NOMO-1 treated with dmso at 0.1 percent for 144 hours (cell line): ENCODE measurements at regions not wholly inside any gene's neighbourhood (a gene's known extent, or its start where the extent isn't known, plus 50 kb on each side); places are given as distances from the start of the nearest gene placed in this dataset.
"Not testable (repeated sequence)": the region's sequence is repeated elsewhere in the genome, so short reads cannot be mapped to it uniquely, and the experiment has no call there.

Experiments
- DNase-seq: peaks from one replicate; lab custom pipeline; 2025; ENCODE audit not compliant: unreplicated experiment; lab: John Stamatoyannopoulos, UW

GRCh38 chr10:81215498-81215897 is 659.5 kb upstream of the NRG3 start:
- DNase-seq: no peak

DNA sequence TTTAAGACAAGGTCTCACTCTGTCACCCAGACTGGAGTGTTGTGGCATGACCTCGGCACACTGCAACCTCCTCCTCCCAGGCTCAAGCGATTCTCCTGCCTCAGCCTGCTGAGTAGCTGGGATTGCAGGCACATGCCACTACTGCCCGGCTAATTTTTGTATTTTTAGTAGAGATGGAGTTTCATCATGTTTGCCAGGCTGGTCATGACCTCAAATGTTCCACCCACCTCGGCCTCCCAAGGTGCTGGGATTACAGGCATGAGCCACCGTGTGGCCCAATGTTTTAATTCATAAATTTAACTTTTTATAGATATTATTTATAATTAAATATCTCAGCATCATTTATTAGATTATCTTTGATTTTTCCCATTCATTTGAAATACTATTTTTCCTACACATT is 658.0 kb upstream of the NRG3 start:
- DNase-seq: no peak

DNA sequence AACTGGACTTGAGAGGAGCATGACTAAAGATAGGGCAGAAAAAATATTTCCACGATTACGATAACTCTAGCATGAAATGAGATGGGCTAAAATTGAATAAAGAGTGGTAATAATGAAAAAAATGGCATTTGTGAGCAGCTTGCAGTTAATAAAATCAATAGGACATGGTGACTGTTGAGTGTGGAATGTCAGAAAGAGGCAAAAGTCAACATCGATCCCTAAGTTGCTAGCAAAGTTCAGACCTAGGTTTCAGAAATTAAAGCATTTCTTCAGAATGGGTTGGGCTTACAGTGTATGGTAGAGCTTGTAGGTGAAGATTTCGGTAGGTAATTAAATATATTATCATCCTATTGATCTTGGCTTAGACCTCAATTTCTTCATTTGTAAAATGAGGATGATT is 656.7 kb upstream of the NRG3 start:
- no peak for DNase-seq

GRCh38 chr10:81219758-81220157 is 655.2 kb upstream of the NRG3 start:
- DNase-seq: no peak

DNA sequence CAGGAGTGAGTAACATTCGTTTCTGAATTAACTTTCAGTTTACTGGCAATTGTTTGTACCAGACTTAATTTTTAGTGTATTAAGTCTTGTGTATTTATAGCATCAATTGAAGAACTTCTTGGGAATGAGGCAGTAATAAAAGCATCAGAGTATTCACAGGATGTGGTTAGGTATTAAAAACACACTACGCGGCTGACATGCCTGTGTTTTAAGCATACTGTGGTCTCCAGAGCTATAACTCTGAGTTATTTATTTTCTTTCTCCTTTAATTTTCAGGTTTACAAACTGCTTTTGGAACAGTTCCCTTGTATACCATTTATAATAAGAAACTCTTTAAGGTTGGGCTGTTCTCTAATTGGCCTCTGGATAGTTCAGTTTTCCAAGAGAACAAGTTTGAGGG is 626.1 kb upstream of the NRG3 start:
- DNase-seq: no peak

GRCh38 chr10:81251457-81252115 is 623.4 kb upstream of the NRG3 start:
- no peak for DNase-seq

- DNase-seq: not testable (repeated sequence)
Measured at GRCh38 chr10:81264991-81265390, 610.0 kb upstream of the NRG3 start.

DNA sequence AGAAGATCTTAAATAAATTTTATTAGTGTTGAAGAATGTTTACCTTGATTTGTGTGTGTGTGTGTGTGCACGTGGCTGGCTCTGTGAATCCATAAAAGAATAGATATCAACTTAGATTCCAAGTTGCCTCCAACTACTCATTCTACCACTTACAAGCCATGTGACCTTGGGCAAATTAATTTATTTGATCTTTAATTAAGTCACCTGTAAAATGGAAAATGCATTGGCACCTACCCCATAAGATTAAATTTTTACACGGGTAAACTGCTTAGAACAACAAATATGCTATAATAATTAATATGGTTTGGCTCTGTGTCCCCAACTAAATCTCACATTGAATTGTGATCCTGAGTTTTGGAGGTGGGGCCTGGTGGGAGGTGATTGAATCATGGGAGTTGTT is 604.9 kb upstream of the NRG3 start:
- no peak for DNase-seq

DNA sequence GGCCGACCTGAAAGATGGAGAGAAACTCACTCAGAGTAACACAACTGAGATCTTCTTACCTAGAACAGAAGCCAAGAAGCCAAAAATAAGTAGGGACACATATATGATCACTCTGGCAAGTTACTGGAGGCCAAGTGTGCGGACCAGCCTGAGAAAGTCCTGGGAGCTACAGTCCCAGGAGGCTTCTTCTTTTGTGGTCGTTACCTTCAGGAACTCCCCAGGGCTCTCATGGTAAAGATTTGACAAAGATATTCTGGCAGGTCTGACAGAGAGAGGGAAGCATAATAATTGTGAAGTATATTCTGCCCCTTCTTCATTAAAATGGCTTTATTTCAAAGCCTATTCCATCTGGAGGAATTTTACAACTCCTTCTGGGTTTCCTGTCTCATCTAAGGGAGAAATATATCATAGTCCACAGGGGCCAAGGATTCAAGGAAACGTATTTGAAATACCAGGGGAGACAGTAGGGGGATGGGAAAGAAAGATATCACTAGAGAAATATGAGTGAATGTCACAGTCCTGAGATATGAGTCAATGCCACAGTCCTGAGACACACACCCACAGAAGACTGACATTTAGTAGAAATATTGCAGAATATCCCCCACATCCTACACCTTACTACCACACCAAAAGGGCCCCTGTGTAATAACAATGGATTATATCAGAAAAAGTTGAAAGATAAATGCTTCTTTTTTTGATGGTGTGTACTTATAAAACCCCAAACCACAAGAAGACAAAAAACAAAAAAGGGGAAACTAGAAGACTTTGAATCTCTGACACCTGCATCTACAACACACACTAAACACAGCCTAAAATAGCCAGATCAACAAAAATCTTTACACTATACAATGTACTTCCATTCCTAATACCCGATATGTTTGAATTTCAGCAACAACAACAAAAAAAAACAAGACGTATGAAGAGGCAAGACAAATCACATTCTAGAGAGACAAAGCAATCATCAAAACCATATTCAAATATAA is 594.2 kb upstream of the NRG3 start:
- no peak for DNase-seq

- no peak for DNase-seq
Measured at GRCh38 chr10:81288544-81288943, 586.5 kb upstream of the NRG3 start.

DNA sequence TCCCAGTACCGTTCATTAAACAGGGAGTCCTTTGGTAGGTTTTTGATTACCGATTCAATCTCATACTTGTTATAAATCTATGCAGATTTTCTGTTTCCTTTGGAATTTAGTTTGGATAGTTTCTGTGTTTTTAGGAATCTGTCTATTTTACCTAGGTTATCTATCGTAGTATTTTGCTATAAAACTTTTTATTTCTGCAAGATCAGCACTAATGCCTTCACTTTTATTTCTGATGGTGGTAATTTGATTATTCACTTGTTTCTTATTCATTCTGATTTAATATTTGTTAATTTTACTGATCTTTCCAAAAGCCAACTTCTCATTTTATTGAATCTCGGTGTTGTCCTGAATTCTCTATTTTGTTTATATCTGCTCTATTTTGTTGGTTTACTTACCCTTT is 577.7 kb upstream of the NRG3 start:
- no peak for DNase-seq

DNA sequence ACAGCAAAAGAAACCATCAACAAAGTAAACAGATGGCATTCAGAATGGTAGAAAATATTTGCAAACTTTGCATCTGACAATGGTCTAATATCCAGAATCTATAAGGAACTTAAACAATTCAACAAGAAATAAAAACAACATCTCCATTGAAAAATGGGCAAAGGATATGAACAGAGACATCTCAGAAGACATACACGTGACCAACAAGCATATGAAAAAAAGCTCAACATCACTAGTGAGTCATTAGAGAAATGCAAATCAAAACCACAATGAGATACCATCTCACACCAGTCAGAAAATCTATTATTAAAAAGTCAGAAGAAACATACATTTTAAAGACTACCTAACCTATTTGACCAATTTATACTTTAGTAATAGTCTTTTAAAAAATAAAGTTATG is 571.3 kb upstream of the NRG3 start:
- no peak for DNase-seq

- no peak for DNase-seq
Measured at GRCh38 chr10:81306971-81307782, 567.8 kb upstream of the NRG3 start.

- no peak for DNase-seq
Measured at GRCh38 chr10:81309041-81309552, 565.9 kb upstream of the NRG3 start.

- no peak for DNase-seq
Measured at GRCh38 chr10:81314471-81314870, 560.5 kb upstream of the NRG3 start.

GRCh38 chr10:81315026-81315425 is 560.0 kb upstream of the NRG3 start:
- no peak for DNase-seq

DNA sequence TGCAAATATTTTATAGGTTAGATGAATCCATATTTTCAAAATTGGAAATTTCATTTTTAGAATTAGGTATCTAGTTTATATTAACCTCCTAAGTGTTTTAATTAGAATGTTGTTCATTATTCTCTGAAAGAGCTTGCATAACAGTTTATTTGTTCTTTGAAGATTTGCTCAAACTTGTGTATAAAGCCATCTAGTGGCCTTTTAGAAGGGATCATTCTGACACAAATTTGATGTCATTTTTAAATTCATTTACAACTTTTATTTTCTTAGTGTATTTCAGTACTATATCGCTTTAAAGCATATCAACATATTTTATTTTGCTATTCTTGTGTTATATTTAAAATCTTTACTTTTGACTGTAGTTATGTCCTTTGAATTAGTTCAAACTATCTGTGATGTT is 527.0 kb upstream of the NRG3 start:
- DNase-seq: no peak

DNA sequence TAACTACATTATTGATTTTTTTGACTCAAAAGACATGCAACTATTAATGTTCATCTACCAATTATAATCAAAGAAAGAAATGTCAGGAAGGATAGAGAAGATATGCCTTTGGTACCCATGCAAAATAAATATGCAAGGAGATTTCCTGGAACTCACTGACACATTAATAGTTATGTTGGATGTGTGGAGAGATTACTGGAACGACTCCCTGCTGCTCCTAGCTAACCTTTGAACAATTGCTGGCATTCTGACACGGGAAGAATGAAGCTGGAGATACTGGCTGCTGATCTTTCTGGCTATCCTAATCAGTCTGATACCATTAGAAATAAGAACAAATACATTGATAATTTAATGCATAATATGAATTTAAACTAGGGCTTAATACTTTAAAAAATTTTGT is 507.9 kb upstream of the NRG3 start:
- no peak for DNase-seq

- DNase-seq: no peak
Measured at GRCh38 chr10:81386817-81387216, 488.2 kb upstream of the NRG3 start.

GRCh38 chr10:81403451-81403850 is 471.5 kb upstream of the NRG3 start:
- DNase-seq: no peak

DNA sequence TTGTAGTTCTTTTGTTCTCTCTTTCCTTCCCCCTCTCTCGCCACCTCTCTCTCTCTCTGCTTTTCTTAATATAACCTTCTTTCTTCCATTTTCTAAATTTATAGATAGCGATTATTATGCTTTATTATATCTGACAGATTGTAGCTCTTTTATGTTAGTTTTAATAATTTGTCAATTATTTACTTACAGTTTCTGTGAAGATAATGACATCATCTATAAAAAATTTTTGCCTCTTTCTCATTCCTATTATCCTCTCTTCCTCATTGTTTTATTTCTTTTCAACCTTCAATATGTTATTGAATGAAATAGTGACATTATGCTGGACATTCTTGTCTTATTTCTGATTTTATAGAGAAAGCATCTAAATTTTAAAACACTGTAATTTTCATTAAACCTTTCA is 469.6 kb upstream of the NRG3 start:
- no peak for DNase-seq
